ENCODE measurements at regions not wholly inside any gene's neighbourhood (a gene's known extent, or its start where the extent isn't known, plus 50 kb on each side); places are given as distances from the start of the nearest gene placed in this dataset.
"Not testable (repeated sequence)": the region's sequence is repeated elsewhere in the genome, so short reads cannot be mapped to it uniquely, and the experiment has no call there.

GRCh38 chr10:130934293-130935127, 377.0 kb downstream of the TCERG1L start:
- Histone ChIP-seq H3K4me3 (ENCODE audit: low read length) (no peak overlapping the region), H3K4me1 (ENCODE audit: insufficient read depth, low read length) (no peaks in the 10 kb centered on the region), H3K9me3 (ENCODE audit: low read depth, low read length) (no peaks in the 10 kb centered on the region), H3K27me3 (ENCODE audit: insufficient read depth, low read length) (no peaks in the 10 kb centered on the region)

GRCh38 chr10:130935128-130935439, 376.4 kb downstream of the TCERG1L start:
- Histone ChIP-seq H3K4me1 (ENCODE audit: insufficient read depth, low read length) (no peaks in the 10 kb centered on the region), H3K9me3 (ENCODE audit: low read depth, low read length) (no peaks in the 10 kb centered on the region), H3K4me3 (ENCODE audit: low read length) (no peak overlapping the region), H3K27me3 (ENCODE audit: insufficient read depth, low read length) (no peaks in the 10 kb centered on the region)

- Histone ChIP-seq H3K4me1 (ENCODE audit: insufficient read depth, low read length) (no peaks in the 10 kb centered on the region), H3K27me3 (ENCODE audit: insufficient read depth, low read length) (no peaks in the 10 kb centered on the region)
Measured at GRCh38 chr10:130935897-130936550, 375.5 kb downstream of the TCERG1L start.

DNA sequence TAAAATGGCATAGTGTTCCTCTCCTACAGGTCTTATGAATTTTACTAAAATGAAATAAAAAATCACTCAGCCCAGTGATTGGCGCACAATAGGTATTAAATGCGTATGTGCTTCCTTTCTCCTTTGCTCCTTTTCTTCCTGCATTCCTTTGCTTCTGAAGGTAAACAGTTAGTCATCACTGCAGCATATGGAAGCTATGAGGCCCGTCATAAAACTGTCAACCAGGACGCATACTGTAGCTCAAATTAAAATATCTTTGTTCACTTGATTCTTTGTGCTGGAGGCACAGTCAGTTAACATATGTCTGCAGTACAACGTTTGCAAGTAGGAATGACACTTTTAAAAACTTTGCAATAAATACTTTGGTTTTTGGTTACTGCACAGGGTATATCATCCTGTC, 374.7 kb downstream of the TCERG1L start:
- no peaks in the 10 kb centered on the region for H3K27me3 ChIP-seq (ENCODE audit: insufficient read depth, low read length)
- H3K4me3 ChIP-seq (ENCODE audit: low read length) = no peak overlapping the region
- H3K4me1 ChIP-seq (ENCODE audit: insufficient read depth, low read length) = no peaks in the 10 kb centered on the region
- no peaks in the 10 kb centered on the region for H3K9me3 ChIP-seq (ENCODE audit: low read depth, low read length)

More at GRCh38 chr10:130935897-130936550, 375.5 kb downstream of the TCERG1L start:
- H3K9me3 ChIP-seq (ENCODE audit: low read depth, low read length) = no peaks in the 10 kb centered on the region
- H3K4me3 ChIP-seq (ENCODE audit: low read length) = no peak overlapping the region

DNA sequence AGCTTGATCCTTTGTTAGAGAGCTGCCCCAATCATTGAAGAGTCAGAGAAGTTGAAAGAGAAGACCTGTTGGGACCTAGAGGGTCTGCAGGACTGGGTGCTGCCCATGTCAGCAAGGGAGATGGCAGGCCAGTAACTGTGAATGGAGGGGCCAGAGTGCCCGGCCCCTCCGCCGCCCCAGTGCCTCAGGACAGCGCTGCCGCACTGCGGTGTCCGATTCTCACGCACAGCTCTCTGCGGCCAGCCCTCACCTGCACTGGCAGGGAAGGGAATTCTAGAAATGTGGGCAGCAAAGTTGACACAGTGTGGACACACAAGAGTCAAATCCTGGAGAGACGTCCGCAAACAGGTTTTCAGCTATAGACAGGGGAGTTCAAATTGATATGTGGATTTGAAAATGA, 373.5 kb downstream of the TCERG1L start:
- Histone ChIP-seq H3K9me3 (ENCODE audit: low read depth, low read length) (no peaks in the 10 kb centered on the region), H3K27me3 (ENCODE audit: insufficient read depth, low read length) (no peaks in the 10 kb centered on the region), H3K4me3 (ENCODE audit: low read length) (no peak overlapping the region), H3K4me1 (ENCODE audit: insufficient read depth, low read length) (no peaks in the 10 kb centered on the region)

- H3K9me3 ChIP-seq (ENCODE audit: low read depth, low read length); H3K4me1 ChIP-seq (ENCODE audit: insufficient read depth, low read length); H3K27me3 ChIP-seq (ENCODE audit: insufficient read depth, low read length); H3K4me3 ChIP-seq (ENCODE audit: low read length): not testable (repeated sequence)
Measured at GRCh38 chr10:130938891-130939290, 372.6 kb downstream of the TCERG1L start.

- Histone ChIP-seq H3K27me3 (ENCODE audit: insufficient read depth, low read length) (no peaks in the 10 kb centered on the region), H3K4me3 (ENCODE audit: low read length) (no peak overlapping the region), H3K4me1 (ENCODE audit: insufficient read depth, low read length) (no peaks in the 10 kb centered on the region)
Measured at GRCh38 chr10:130941886-130942285, 369.6 kb downstream of the TCERG1L start.

GRCh38 chr10:130952086-130952485, 359.4 kb downstream of the TCERG1L start:
- H3K4me3 ChIP-seq (ENCODE audit: low read length) = no peak overlapping the region
- H3K27me3 ChIP-seq (ENCODE audit: insufficient read depth, low read length) = no peaks in the 10 kb centered on the region
- H3K4me1 ChIP-seq (ENCODE audit: insufficient read depth, low read length) = no peaks in the 10 kb centered on the region
- no peaks in the 10 kb centered on the region for H3K9me3 ChIP-seq (ENCODE audit: low read depth, low read length)

More at GRCh38 chr10:130941886-130942285, 369.6 kb downstream of the TCERG1L start:
- H3K9me3 ChIP-seq (ENCODE audit: low read depth, low read length) = no peaks in the 10 kb centered on the region

DNA sequence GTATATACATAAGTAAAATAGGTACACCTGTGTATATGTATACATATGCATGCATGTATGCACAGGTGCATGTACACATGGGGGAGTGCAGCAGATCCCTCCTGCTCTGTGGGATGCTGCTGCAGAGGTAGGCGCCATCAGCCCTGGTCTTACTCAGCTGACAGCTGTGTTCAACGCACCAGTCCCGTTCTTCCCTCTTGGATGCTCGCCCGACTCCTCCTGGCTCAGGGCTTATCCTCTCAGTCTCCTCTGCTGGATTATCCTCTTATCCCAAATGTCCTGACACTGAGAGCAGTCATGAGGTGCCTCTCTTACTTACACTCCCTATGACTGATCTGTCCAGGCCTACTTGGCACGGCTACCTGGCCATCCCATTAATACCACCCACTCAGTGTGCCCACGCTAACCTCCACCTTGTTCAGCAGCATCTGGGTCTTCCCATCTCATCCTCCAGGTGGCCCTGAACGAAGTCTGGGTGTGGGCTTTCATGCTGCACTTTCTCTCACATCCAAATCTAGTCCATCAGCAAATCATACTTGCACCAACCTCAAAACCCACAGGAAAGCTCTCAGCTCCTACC, 357.1 kb downstream of the TCERG1L start:
- Histone ChIP-seq H3K9me3 (ENCODE audit: low read depth, low read length) (no peaks in the 10 kb centered on the region), H3K4me3 (ENCODE audit: low read length) (no peak overlapping the region), H3K4me1 (ENCODE audit: insufficient read depth, low read length) (no peaks in the 10 kb centered on the region), H3K27me3 (ENCODE audit: insufficient read depth, low read length) (no peaks in the 10 kb centered on the region)

DNA sequence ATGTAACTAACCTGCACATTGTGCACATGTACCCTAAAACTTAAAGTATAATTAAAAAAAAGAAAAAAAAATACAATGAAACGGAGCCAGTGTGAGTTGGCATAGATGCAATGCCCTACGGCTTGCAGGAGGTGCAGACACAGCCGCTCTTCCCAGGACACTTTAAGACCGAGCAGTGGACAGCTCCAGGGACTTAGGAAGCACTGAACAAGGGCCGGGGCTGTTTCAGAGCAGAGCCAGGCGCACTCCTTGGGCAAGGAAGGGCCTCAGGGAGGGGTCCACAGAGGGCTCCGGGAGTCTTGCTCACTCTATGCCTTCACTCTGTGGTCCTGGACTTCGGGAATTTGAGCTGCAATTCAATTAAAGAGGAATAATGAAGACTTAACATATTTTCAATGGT, 355.3 kb downstream of the TCERG1L start:
- no peaks in the 10 kb centered on the region for H3K4me1 ChIP-seq (ENCODE audit: insufficient read depth, low read length)
- no peak overlapping the region for H3K4me3 ChIP-seq (ENCODE audit: low read length)
- no peaks in the 10 kb centered on the region for H3K9me3 ChIP-seq (ENCODE audit: low read depth, low read length)
- no peaks in the 10 kb centered on the region for H3K27me3 ChIP-seq (ENCODE audit: insufficient read depth, low read length)

DNA sequence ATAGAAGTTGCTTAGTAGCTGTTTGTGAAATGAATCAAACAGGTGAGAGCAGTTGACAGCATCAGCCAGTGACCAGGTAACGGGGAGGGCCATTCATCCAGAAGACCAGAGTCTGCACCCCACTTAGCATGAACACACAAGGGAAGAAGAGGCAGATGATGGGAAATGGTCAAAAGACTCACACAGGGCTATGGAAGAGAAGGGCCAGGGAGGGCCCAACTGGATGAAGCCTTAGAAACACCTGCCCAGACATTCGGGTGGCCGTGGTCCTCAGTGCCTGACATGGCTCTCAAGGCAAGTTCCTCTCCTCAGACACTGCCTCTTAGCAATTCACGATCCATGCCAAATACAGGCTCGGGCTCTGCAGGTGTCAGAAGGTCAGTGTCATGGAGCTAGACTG, 354.1 kb downstream of the TCERG1L start:
- Histone ChIP-seq H3K9me3 (ENCODE audit: low read depth, low read length) (no peaks in the 10 kb centered on the region), H3K27me3 (ENCODE audit: insufficient read depth, low read length) (no peaks in the 10 kb centered on the region), H3K4me3 (ENCODE audit: low read length) (no peak overlapping the region), H3K4me1 (ENCODE audit: insufficient read depth, low read length) (no peaks in the 10 kb centered on the region)

DNA sequence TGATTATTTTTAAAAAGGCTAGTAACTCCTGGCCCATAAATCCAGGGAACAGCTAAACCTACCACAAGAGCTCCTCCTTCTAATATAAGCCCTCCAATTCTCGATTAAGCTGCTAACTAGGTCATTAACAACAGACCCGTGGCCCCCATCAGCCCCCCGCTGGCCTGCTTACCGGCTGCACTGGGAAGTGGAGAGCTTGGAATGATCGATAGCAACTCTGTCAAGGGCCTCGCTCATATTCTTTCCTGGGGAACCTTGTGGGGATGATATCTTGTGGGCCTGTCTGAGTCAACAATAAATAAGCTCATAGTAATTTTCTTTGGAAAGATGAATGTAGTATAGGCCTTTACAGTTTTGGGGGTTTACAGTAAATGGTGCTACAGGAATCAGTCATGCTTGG, 353.5 kb downstream of the TCERG1L start:
- no peak overlapping the region for H3K4me3 ChIP-seq (ENCODE audit: low read length)
- H3K27me3 ChIP-seq (ENCODE audit: insufficient read depth, low read length) = no peaks in the 10 kb centered on the region
- H3K9me3 ChIP-seq (ENCODE audit: low read depth, low read length) = no peaks in the 10 kb centered on the region
- H3K4me1 ChIP-seq (ENCODE audit: insufficient read depth, low read length) = no peaks in the 10 kb centered on the region

DNA sequence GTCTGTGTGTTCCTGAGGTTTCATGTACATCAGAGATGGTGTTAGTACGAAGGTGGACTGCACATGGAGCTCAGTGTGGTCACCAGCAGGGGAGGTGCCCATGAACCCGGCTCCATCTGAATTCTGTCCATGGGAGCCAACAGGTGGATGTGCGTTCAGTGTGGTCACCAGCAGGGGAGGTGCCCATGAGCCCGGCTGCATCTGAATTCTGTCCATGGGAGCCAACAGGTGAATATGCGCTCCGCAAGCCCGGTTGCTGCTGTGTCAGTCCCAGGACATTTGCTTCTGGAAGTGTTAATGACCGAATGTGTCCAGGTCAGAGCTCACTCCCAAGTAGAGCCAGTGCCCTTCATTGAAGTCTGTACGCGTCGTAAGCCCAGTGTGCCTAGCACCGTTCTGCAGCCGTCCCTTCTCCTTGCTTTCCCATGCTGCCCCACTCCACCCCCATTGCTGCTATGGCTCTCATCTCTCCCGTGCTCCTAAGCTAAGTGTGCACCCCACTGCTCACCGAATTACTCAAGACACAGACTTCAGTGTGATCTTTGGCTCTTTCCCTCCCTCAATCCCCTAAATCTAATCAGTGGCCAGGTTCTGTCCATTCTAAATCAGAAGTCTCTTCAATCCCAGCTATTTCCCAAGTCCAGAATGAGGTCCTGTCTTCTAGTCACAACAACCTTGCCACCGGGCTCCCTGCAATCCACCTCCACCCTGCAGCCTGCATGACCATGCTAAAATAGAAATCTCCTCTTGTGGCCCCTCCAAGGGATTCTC, 352.4 kb downstream of the TCERG1L start:
- Histone ChIP-seq H3K9me3 (ENCODE audit: low read depth, low read length) (no peaks in the 10 kb centered on the region), H3K27me3 (ENCODE audit: insufficient read depth, low read length) (no peaks in the 10 kb centered on the region), H3K4me3 (ENCODE audit: low read length) (no peak overlapping the region), H3K4me1 (ENCODE audit: insufficient read depth, low read length) (no peaks in the 10 kb centered on the region)

DNA sequence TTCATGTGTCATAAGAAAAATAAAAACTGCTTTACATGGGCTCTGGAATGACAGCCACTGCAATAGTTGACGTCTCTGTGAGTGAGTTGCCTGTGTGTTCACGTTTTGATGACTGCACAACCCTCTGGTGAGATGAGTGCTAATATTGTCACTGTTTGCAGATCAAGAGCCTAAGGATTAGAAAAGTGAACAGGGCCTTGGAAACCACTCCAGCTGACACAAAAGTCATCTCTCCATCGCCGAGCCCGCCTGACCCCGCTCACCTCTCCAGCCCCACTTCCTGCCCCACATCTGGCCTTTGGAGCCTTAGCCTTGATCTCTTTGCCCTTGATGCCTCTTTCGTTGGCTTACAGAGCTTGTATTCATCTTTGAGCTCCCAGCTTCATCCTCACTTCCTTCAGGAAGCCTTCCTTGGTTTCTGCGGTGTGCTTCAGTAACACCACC, 351.7 kb downstream of the TCERG1L start:
- Histone ChIP-seq H3K27me3 (ENCODE audit: insufficient read depth, low read length) (no peaks in the 10 kb centered on the region), H3K4me1 (ENCODE audit: insufficient read depth, low read length) (no peaks in the 10 kb centered on the region), H3K9me3 (ENCODE audit: low read depth, low read length) (no peaks in the 10 kb centered on the region), H3K4me3 (ENCODE audit: low read length) (no peak overlapping the region)

DNA sequence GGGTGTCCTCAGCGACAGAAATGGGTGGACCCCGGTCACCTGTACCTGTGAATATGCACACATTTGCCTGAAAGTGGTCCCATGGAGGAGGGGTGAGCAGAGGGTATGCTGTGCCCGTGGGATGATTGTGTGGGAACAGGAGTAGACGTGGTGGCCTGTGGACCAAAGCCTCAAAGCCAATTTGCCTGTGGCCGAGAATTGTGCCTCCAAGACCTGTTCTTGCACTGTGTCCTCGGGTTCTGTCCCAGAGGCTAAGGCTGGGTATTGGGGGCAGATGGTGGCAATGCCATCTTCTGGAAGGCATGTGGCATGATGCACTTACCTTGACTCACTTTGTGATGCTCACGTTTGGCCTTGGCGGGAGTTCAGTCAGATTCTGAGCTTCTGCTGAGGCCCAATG, 351.0 kb downstream of the TCERG1L start:
- Histone ChIP-seq H3K27me3 (ENCODE audit: insufficient read depth, low read length) (no peaks in the 10 kb centered on the region), H3K4me3 (ENCODE audit: low read length) (no peak overlapping the region), H3K9me3 (ENCODE audit: low read depth, low read length) (no peaks in the 10 kb centered on the region), H3K4me1 (ENCODE audit: insufficient read depth, low read length) (no peaks in the 10 kb centered on the region)

All from mononuclear cell (primary cell).